ENCODE measurements at regions not wholly inside any gene's neighbourhood (a gene's known extent, or its start where the extent isn't known, plus 50 kb on each side); places are given as distances from the start of the nearest gene placed in this dataset.

GRCh38 chr13:78319101-78319627 is 284.2 kb downstream of the POU4F1 start:
- TF ChIP-seq CTCF (IDR thresholded peaks at IDR 0.05; ENCODE audit: control insufficient read depth, extremely low read depth, insufficient read depth) = no peak
- DNase-seq (ENCODE audit: low read depth) = no peak

GRCh38 chr13:78317030-78317429 is 286.3 kb downstream of the POU4F1 start:
- H3K4me3 ChIP-seq (ENCODE audit: low read depth, low read length) = no peak overlapping the region
- DNase-seq (ENCODE audit: low read depth) = no peak
- TF ChIP-seq CTCF (IDR thresholded peaks at IDR 0.05; ENCODE audit: control insufficient read depth, extremely low read depth, insufficient read depth) = peak; percentile 61

More at GRCh38 chr13:78319101-78319627, 284.2 kb downstream of the POU4F1 start:
- H3K4me3 ChIP-seq (ENCODE audit: low read depth, low read length) = no peak overlapping the region

DNA sequence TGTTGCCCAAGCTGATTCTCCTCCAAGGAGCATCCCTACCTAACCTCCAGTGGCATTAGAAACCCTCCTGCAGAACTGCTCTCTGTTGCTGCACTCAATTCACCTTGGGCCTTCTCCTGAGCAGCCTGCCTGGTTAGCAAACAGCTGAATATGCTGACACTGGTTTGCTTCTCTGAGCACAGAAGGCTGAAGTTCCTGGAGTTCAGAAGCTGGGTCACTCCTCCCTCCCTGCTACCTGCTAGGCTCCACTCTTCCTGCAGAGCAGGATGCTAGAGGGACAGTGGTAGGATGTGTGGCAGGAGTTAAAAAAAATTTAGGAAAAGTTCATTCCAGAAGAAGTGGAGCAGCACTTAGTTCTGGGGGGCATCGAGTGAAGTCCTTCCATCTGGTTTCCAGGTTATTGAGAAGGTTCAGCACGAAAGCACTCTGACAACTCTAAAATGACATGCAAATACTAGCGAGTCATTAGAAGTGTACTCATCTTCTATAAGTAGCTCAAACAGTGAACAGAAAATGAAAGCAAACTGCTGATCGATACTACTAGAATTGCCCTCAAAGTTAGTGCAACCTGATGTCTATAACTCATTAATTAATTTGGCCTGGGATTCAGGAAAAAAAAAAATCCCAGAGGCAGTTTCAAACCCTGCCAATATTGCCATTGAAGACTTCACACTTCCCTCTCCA is 293.7 kb downstream of the POU4F1 start:
- no peak for DNase-seq (ENCODE audit: low read depth)
- TF ChIP-seq CTCF (IDR thresholded peaks at IDR 0.05; ENCODE audit: control insufficient read depth, extremely low read depth, insufficient read depth) = no peak
- no peak overlapping the region for H3K4me3 ChIP-seq (ENCODE audit: low read depth, low read length)

DNA sequence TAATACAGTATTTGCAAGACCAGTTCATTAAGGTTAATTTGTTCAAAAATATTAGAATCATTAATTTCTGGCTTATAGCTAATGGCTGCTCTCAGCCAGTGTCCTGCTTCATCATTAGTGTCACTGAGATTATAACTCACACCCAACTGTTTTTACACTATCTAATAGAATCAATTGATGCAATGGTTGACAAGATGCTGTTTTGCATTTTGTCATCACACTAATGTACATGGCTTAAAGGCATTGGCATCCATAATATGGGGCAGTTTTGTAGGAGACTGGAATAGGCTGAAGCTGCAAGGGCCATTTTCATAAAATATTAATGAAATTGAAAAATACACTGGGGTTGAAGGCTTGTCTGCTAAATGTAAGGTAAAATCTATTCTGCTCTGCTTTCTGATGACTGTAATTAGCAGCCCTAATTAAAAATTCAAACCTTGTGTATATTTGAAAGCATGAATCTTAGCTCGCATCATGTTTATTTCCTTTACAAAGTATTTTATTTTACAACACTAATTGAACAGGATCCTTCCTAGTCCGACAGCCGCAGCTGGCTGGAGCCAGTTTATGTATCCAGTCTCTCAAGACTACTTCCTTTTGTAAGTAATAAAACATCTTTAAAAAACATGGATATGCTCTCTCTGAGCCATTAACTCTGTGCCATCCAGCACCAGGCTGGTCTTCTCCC is 296.7 kb downstream of the POU4F1 start:
- TF ChIP-seq CTCF (IDR thresholded peaks at IDR 0.05; ENCODE audit: control insufficient read depth, extremely low read depth, insufficient read depth) = no peak
- no peak overlapping the region for H3K4me3 ChIP-seq (ENCODE audit: low read depth, low read length)
- no peak for DNase-seq (ENCODE audit: low read depth)

DNA sequence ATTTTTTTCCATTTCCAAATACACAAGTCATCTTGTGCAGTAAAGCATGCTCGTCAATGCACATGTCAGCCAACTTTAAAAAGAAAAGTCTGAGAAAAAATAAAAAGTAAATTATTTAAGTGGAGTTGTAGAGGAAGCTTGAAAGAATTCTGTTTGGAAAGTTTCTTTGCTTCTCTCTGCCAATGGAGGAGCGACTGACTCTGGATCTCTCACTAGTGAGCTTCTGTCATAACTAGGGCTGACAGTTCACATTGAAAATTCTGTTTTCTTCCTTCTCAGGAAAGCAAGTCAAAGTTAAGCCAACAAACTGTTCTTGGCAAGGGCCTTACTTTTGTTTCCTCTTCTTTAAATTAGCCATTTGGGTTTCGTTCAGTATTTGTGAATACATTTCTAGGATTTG is 298.2 kb downstream of the POU4F1 start:
- DNase-seq (ENCODE audit: low read depth) = no peak
- H3K4me3 ChIP-seq (ENCODE audit: low read depth, low read length) = no peak overlapping the region
- no peak for TF ChIP-seq CTCF (IDR thresholded peaks at IDR 0.05; ENCODE audit: control insufficient read depth, extremely low read depth, insufficient read depth)

DNA sequence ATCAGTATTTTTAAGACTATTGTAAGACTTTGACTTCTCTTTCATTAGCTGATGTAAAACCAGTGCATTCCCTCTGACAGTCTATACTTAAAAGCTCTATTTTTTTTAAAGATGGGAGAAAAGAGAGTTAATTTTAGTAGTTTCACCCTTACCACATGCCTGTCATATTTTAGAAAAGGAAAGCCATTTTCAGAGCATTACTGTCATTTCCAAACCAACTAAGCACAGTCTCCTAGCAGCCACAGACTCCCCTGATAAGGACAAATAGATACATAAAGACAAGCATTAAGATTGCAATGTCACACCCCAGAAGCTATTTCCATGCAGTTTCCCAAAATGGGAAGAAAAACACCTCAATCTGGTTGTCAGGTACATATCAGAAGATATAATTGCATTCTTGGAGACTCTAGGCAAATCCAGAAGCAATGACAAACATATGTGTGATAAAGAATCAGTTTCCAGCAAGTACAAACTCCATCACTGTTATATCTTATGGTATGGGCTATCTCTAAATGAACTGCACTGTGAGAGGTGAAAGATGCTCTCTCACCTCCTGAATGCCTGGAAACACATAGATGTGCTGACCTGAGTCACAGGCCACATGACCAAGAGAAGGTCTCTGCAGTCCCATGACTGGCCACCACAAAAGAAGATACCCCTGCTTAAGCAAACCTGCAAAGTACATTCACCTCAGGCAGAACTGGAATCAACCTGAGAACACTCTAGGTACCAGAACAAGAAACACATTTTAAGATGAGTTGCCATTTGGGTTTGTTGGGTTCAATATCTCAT is 303.3 kb downstream of the POU4F1 start:
- DNase-seq (ENCODE audit: low read depth) = no peak
- no peak overlapping the region for H3K4me3 ChIP-seq (ENCODE audit: low read depth, low read length)
- TF ChIP-seq CTCF (IDR thresholded peaks at IDR 0.05; ENCODE audit: control insufficient read depth, extremely low read depth, insufficient read depth) = no peak

Measured in LNCaP clone FGC (cell line).